SK-N-SH (cell line): ENCODE measurements at regions not wholly inside any gene's neighbourhood (a gene's known extent, or its start where the extent isn't known, plus 50 kb on each side); places are given as distances from the start of the nearest gene placed in this dataset.

Source experiments
- CTCF ChIA-PET: fragments of 300-600, 350-600 bp; formaldehyde crosslinking; extraction: SDS; loops from one replicate; lab custom pipeline; 2021; lab: Yijun Ruan, JAX
- POLR2A ChIA-PET: fragments of 350-600 bp; sonication (Branson Sonifier 250); formaldehyde crosslinking; extraction: SDS; loops from one replicate; lab custom pipeline; 2020; ENCODE audit warnings: antibody characterized with exemption, inconsistent platforms; lab: Yijun Ruan, JAX
- DNase-seq: peaks from one replicate; pipeline ENCODE4 v3.0.0; 2012
- H2AFZ ChIP-seq: fragments of 200-600 bp; sonication (generic); 2 replicates; pipeline ENCODE4 v1.8.1; 2016; ENCODE audit warnings: antibody characterized with exemption, mild to moderate bottlenecking, low read depth
- H3F3A ChIP-seq: fragments of 200-600 bp; sonication (generic); replicated peaks from 2 replicates; pipeline ENCODE3; 2016; ENCODE audit warnings: antibody characterized with exemption, mild to moderate bottlenecking; ENCODE audit not compliant: insufficient read depth
- H3K27ac ChIP-seq, 2 experiments: fragments of 200-500 bp in 1 of 2; fragments of 200-600 bp in 1 of 2; sonication (Bioruptor generic) in 1 of 2; sonication (generic), shearing (Covaris generic) in 1 of 2; 2 replicates each; pipeline versions ENCODE4 v1.5.1 to v1.6.1; 2014 to 2016; ENCODE audit warnings: low read depth in 2 of 2, inconsistent platforms in 1 of 2, low read length in 1 of 2, mild to moderate bottlenecking in 1 of 2, mixed read lengths in 1 of 2
- H3K27me3 ChIP-seq: fragments of 200-600 bp; sonication (generic), shearing (Covaris generic); 2 replicates; pipeline ENCODE4 v1.6.1; 2016; ENCODE audit warnings: mixed run types; ENCODE audit not compliant: insufficient read depth
- H3K36me3 ChIP-seq, 2 experiments: fragments of 200-500 bp in 1 of 2; fragments of 200-600 bp in 1 of 2; sonication (Bioruptor generic) in 1 of 2; sonication (generic) in 1 of 2; replicated peaks in 1 of 2; 2 replicates each; pipeline versions ENCODE3 to v1.5.1; 2014 to 2016; ENCODE audit warnings: low read length in 1 of 2, mild to moderate bottlenecking in 1 of 2; ENCODE audit not compliant: insufficient read depth in 2 of 2, control insufficient read depth in 1 of 2
- H3K4me1 ChIP-seq, 2 experiments: fragments of 200-500 bp in 1 of 2; fragments of 200-600 bp in 1 of 2; sonication (Bioruptor generic) in 1 of 2; sonication (generic), shearing (Covaris generic) in 1 of 2; 2 replicates each; pipeline versions ENCODE4 v1.5.1 to v1.6.1; 2014 to 2016; ENCODE audit warnings: low read depth in 1 of 2, low read length in 1 of 2, mixed run types in 1 of 2; ENCODE audit not compliant: insufficient read depth in 2 of 2, control insufficient read depth in 1 of 2
- H3K4me2 ChIP-seq: fragments of 200-600 bp; sonication (generic), shearing (Covaris generic); 2 replicates; pipeline ENCODE4 v1.6.1; 2017; ENCODE audit warnings: mixed run types
- H3K4me3 ChIP-seq, 2 experiments: fragments of 200-500 bp in 1 of 2; fragments of 200-600 bp in 1 of 2; sonication (Bioruptor generic) in 1 of 2; sonication (generic), shearing (Covaris generic) in 1 of 2; 2 replicates each; pipeline versions ENCODE4 v1.5.1 to v1.8.1; 2014 to 2016; ENCODE audit warnings: low read depth in 2 of 2, inconsistent platforms in 1 of 2, low read length in 1 of 2, mild to moderate bottlenecking in 1 of 2, mixed read lengths in 1 of 2, moderate library complexity in 1 of 2
- H3K79me2 ChIP-seq: fragments of 200-600 bp; sonication (generic); 2 replicates; pipeline ENCODE4 v1.8.1; 2017; ENCODE audit warnings: mild to moderate bottlenecking; ENCODE audit not compliant: insufficient read depth
- H3K9ac ChIP-seq: fragments of 200-600 bp; sonication (generic); 2 replicates; pipeline ENCODE4 v1.6.1; 2017; ENCODE audit warnings: mixed run types
- H3K9me2 ChIP-seq: fragments of 200-600 bp; sonication (generic); 2 replicates; pipeline ENCODE4 v1.6.1; 2017; ENCODE audit warnings: mixed run types
- H3K9me3 ChIP-seq: fragments of 200-600 bp; sonication (generic); 2 replicates; pipeline ENCODE4 v1.6.1; 2017; ENCODE audit warnings: mixed run types, mild to moderate bottlenecking, moderate library complexity
- H4K20me1 ChIP-seq: fragments of 200-600 bp; sonication (generic); 2 replicates; pipeline ENCODE4 v1.6.1; 2017; ENCODE audit warnings: mild to moderate bottlenecking, mixed run types; ENCODE audit not compliant: insufficient read depth
- EP300 ChIP-seq, 2 experiments: IDR thresholded peaks; 2 replicates each; pipeline versions ENCODE4 v1.4.0 to v1.6.1; 2012; ENCODE audit warnings: borderline replicate concordance in 1 of 2, low read depth in 1 of 2, low read length in 1 of 2
- EZH2phosphoT487 ChIP-seq: fragments of 200-600 bp; sonication (generic); IDR thresholded peaks from 2 replicates; pipeline ENCODE4 v1.6.1; 2017; ENCODE audit warnings: low read depth, mixed run types, mild to moderate bottlenecking, antibody characterized with exemption, moderate library complexity, borderline replicate concordance
- FOSL2 ChIP-seq: IDR thresholded peaks from 2 replicates; pipeline ENCODE4 v1.4.0; 2012; ENCODE audit warnings: low read depth, mild to moderate bottlenecking, moderate library complexity, borderline replicate concordance
- GATA2 ChIP-seq: sonication (generic); formaldehyde crosslinking; IDR thresholded peaks from 2 replicates; pipeline ENCODE4 v1.5.0; 2020; ENCODE audit warnings: mild to moderate bottlenecking, missing genetic modification reagents
- MEF2A ChIP-seq: IDR thresholded peaks from 2 replicates; pipeline ENCODE4 v1.4.0; 2012; ENCODE audit warnings: low read depth, borderline replicate concordance
- NRF1 ChIP-seq: IDR thresholded peaks from 2 replicates; pipeline ENCODE4 v1.6.1; 2012; ENCODE audit warnings: low read depth, mild to moderate bottlenecking, low read length
- RCOR1 ChIP-seq: fragments of 150-350 bp; IDR thresholded peaks from 2 replicates; pipeline ENCODE4 v1.6.1; 2017; ENCODE audit warnings: antibody characterized with exemption, low read length
- SMC3 ChIP-seq: IDR thresholded peaks from 2 replicates; pipeline ENCODE4 v1.6.1; 2012; ENCODE audit warnings: low read depth, low read length, improper control_type of control experiment
- TCF12 ChIP-seq: IDR thresholded peaks from 2 replicates; pipeline ENCODE4 v1.4.0; 2012
- USF2 ChIP-seq: fragments of 150-350 bp; IDR thresholded peaks from 2 replicates; pipeline ENCODE4 v1.6.1; 2017; ENCODE audit warnings: antibody characterized with exemption, low read length, low read depth, borderline replicate concordance
- ZBTB33 ChIP-seq: IDR thresholded peaks from 2 replicates; pipeline ENCODE4 v1.4.0; 2012; ENCODE audit warnings: low read depth, borderline replicate concordance
- WGBS: methylation state at CpG from one replicate; pipeline ENCODE4 v1.1.6; 2017; ENCODE audit warnings: low lambda C conversion rate; 5-methylcytosine and 5-hydroxymethylcytosine counted together

GRCh38 chr6:144637541-144637940 is 352.4 kb downstream of the UTRN start:
- Histone ChIP-seq H3K9me3 (no peaks in the 10 kb centered on the region), H3K27me3 (no peaks in the 10 kb centered on the region)
- TF ChIP-seq NRF1 = no peak
- TF ChIP-seq, all 33 proteins: peak for 0
- Histone ChIP-seq H2AFZ (no peak overlapping the region), H3K27ac (no peak overlapping the region), H3K36me3 (no peaks in the 10 kb centered on the region), H3K9me2 (no peaks in the 10 kb centered on the region), H3K79me2 (no peaks in the 10 kb centered on the region), H4K20me1 (no peaks in the 10 kb centered on the region), H3K9ac (no peak overlapping the region), H3K4me3 (no peak overlapping the region), H3K4me2 (no peak overlapping the region), H3K4me1 (no peaks in the 10 kb centered on the region; a peak in 1 of 4 replicates), H3F3A (peaks cover 3% of the 10 kb centered on the region)
- ChIA-PET CTCF (no interaction called here), POLR2A (no interaction called here)
- 67% methylated on average over 4 of the region's 4 CpGs for WGBS
- DNase-seq = no peak

- Histone ChIP-seq H3K9ac (no peak overlapping the region), H2AFZ (no peak overlapping the region), H3K9me3 (no peaks in the 10 kb centered on the region), H3K4me2 (no peak overlapping the region), H4K20me1 (no peaks in the 10 kb centered on the region), H3K79me2 (no peaks in the 10 kb centered on the region), H3K27me3 (no peaks in the 10 kb centered on the region), H3K4me1 (no peaks in the 10 kb centered on the region; a peak in 1 of 4 replicates), H3K27ac (peak overlapping the region in 1 of 2 experiments; percentile 62; a peak in 1 of 4 replicates), H3K4me3 (no peak overlapping the region), H3F3A (peaks cover 3% of the 10 kb centered on the region), H3K9me2 (no peaks in the 10 kb centered on the region), H3K36me3 (no peaks in the 10 kb centered on the region)
- no peak for TF ChIP-seq FOSL2
- no peak for TF ChIP-seq EZH2phosphoT487
- TF ChIP-seq TCF12 = peak; percentile 43
- peak; percentile 81 for TF ChIP-seq RCOR1
- TF ChIP-seq SMC3 = no peak
- no peak for TF ChIP-seq USF2
- TF ChIP-seq GATA2 (CRISPR knock-in tag) = peak; percentile 49
- no peak for TF ChIP-seq MEF2A
- TF ChIP-seq ZBTB33 = no peak
- TF ChIP-seq EP300 (IDR thresholded peaks at IDR 0.05; ENCODE audit: borderline replicate concordance in 1 of 2, low read depth in 1 of 2, low read length in 1 of 2) = peak in 1 of 2 experiments; percentile 52; a peak in 1 of 4 replicates
- 9% methylated on average over 1 of the region's 1 CpG for WGBS
- CTCF ChIA-PET = no interaction called here
- DNase-seq = peak; percentile 48
- POLR2A ChIA-PET = interaction anchor here (0.7 kb wide), 1 partner anchor 397 kb away, joined by 3 read pairs; no protein-coding TSS in a partner anchor
Measured at GRCh38 chr6:144639654-144640053, 354.5 kb downstream of the UTRN start.
